ENCODE measurements at regions not wholly inside any gene's neighbourhood (a gene's known extent, or its start where the extent isn't known, plus 50 kb on each side); places are given as distances from the start of the nearest gene placed in this dataset.

- Histone ChIP-seq H2AFZ (ENCODE audit: low read length) (no peak overlapping the region), H3K27ac (ENCODE audit: low read depth, low read length) (no peak overlapping the region), H4K20me1 (ENCODE audit: insufficient read depth, low read length) (no peaks in the 10 kb centered on the region), H3K4me2 (ENCODE audit: insufficient read depth, low read length) (no peak overlapping the region), H3K79me2 (ENCODE audit: insufficient read depth, low read length) (no peaks in the 10 kb centered on the region), H3K36me3 (ENCODE audit: insufficient read depth, low read length) (no peaks in the 10 kb centered on the region), H3K4me3 (ENCODE audit: insufficient read depth, low read length) (no peak overlapping the region), H3K4me1 (ENCODE audit: insufficient read depth, low read length) (no peaks in the 10 kb centered on the region), H3K9me3 (ENCODE audit: low read depth, low read length) (no peaks in the 10 kb centered on the region), H3K27me3 (ENCODE audit: insufficient read depth, low read length) (no peaks in the 10 kb centered on the region)
- no peak for TF ChIP-seq CTCF (IDR thresholded peaks at IDR 0.05; ENCODE audit: extremely low read depth, low read depth, low read length)
- DNase-seq (ENCODE audit: insufficient read length, low spot score, missing footprints) = no peak
These were observed 230.2 kb upstream of the NAV3 start for GRCh38 chr12:77600468-77600843.

GRCh38 chr12:77599782-77600467, 230.8 kb upstream of the NAV3 start:
- H3K36me3 ChIP-seq (ENCODE audit: insufficient read depth, low read length) = no peaks in the 10 kb centered on the region
- H4K20me1 ChIP-seq (ENCODE audit: insufficient read depth, low read length) = no peaks in the 10 kb centered on the region
- H3K9me3 ChIP-seq (ENCODE audit: low read depth, low read length) = no peaks in the 10 kb centered on the region
- H3K79me2 ChIP-seq (ENCODE audit: insufficient read depth, low read length) = no peaks in the 10 kb centered on the region
- no peak overlapping the region for H3K4me2 ChIP-seq (ENCODE audit: insufficient read depth, low read length)
- no peak for DNase-seq (ENCODE audit: insufficient read length, low spot score, missing footprints)
- H3K4me1 ChIP-seq (ENCODE audit: insufficient read depth, low read length) = no peaks in the 10 kb centered on the region
- H3K27me3 ChIP-seq (ENCODE audit: insufficient read depth, low read length) = no peaks in the 10 kb centered on the region
- TF ChIP-seq CTCF (IDR thresholded peaks at IDR 0.05; ENCODE audit: extremely low read depth, low read depth, low read length) = no peak
- H3K4me3 ChIP-seq (ENCODE audit: insufficient read depth, low read length) = no peak overlapping the region
- no peak overlapping the region for H3K27ac ChIP-seq (ENCODE audit: low read depth, low read length)
- no peak overlapping the region for H2AFZ ChIP-seq (ENCODE audit: low read length)

GRCh38 chr12:77594366-77594765, 236.3 kb upstream of the NAV3 start:
- Histone ChIP-seq H3K4me2 (ENCODE audit: insufficient read depth, low read length) (no peak overlapping the region), H3K27ac (ENCODE audit: low read depth, low read length) (no peak overlapping the region), H3K27me3 (ENCODE audit: insufficient read depth, low read length) (no peaks in the 10 kb centered on the region), H2AFZ (ENCODE audit: low read length) (no peak overlapping the region), H3K9me3 (ENCODE audit: low read depth, low read length) (no peaks in the 10 kb centered on the region), H3K4me3 (ENCODE audit: insufficient read depth, low read length) (no peak overlapping the region), H3K4me1 (ENCODE audit: insufficient read depth, low read length) (no peaks in the 10 kb centered on the region), H4K20me1 (ENCODE audit: insufficient read depth, low read length) (no peaks in the 10 kb centered on the region), H3K79me2 (ENCODE audit: insufficient read depth, low read length) (no peaks in the 10 kb centered on the region), H3K36me3 (ENCODE audit: insufficient read depth, low read length) (no peaks in the 10 kb centered on the region)
- no peak for DNase-seq (ENCODE audit: insufficient read length, low spot score, missing footprints)
- no peak for TF ChIP-seq CTCF (IDR thresholded peaks at IDR 0.05; ENCODE audit: extremely low read depth, low read depth, low read length)

GRCh38 chr12:77592836-77593235, 237.9 kb upstream of the NAV3 start:
- Histone ChIP-seq H3K36me3 (ENCODE audit: insufficient read depth, low read length) (no peaks in the 10 kb centered on the region), H3K4me2 (ENCODE audit: insufficient read depth, low read length) (no peak overlapping the region), H3K79me2 (ENCODE audit: insufficient read depth, low read length) (no peaks in the 10 kb centered on the region), H3K4me3 (ENCODE audit: insufficient read depth, low read length) (no peak overlapping the region), H3K27me3 (ENCODE audit: insufficient read depth, low read length) (no peaks in the 10 kb centered on the region), H2AFZ (ENCODE audit: low read length) (no peak overlapping the region), H3K27ac (ENCODE audit: low read depth, low read length) (no peak overlapping the region), H4K20me1 (ENCODE audit: insufficient read depth, low read length) (no peaks in the 10 kb centered on the region), H3K4me1 (ENCODE audit: insufficient read depth, low read length) (no peaks in the 10 kb centered on the region), H3K9me3 (ENCODE audit: low read depth, low read length) (no peaks in the 10 kb centered on the region)
- DNase-seq (ENCODE audit: insufficient read length, low spot score, missing footprints) = no peak
- no peak for TF ChIP-seq CTCF (IDR thresholded peaks at IDR 0.05; ENCODE audit: extremely low read depth, low read depth, low read length)

Data from osteoblast (primary cell).